Adipocyte (in vitro differentiated cells): ENCODE measurements at regions not wholly inside any gene's neighbourhood (a gene's known extent, or its start where the extent isn't known, plus 50 kb on each side); places are given as distances from the start of the nearest gene placed in this dataset.
"Not testable (repeated sequence)": the region's sequence is repeated elsewhere in the genome, so short reads cannot be mapped to it uniquely, and the experiment has no call there.

ENCODE experiments used
- DNase-seq: peaks from one replicate; pipeline ENCODE4 v3.0.0-alpha.2; 2015; ENCODE audit warnings: low read depth
- H3K27me3 ChIP-seq: replicated peaks from 2 replicates; pipeline ENCODE4 v1.7.0; 2013; ENCODE audit warnings: mild to moderate bottlenecking, low read length, moderate library complexity; ENCODE audit not compliant: control insufficient read depth, insufficient read depth
- H3K36me3 ChIP-seq: 2 replicates; pipeline ENCODE4 v1.7.0; 2013; ENCODE audit warnings: low read length, mild to moderate bottlenecking, moderate library complexity; ENCODE audit not compliant: control insufficient read depth, insufficient read depth, severe bottlenecking
- H3K4me1 ChIP-seq: 2 replicates; pipeline ENCODE4 v1.7.0; 2013; ENCODE audit warnings: mild to moderate bottlenecking, low read length, moderate library complexity; ENCODE audit not compliant: control insufficient read depth, insufficient read depth
- H3K4me3 ChIP-seq: 2 replicates; pipeline ENCODE4 v1.7.0; 2013; ENCODE audit warnings: mild to moderate bottlenecking, low read length, moderate library complexity
- H3K9ac ChIP-seq: 2 replicates; pipeline ENCODE4 v1.7.0; 2013; ENCODE audit warnings: mild to moderate bottlenecking, low read length, moderate library complexity
- H3K9me3 ChIP-seq: 2 replicates; pipeline ENCODE4 v1.7.0; 2013; ENCODE audit warnings: mild to moderate bottlenecking, low read length, moderate library complexity; ENCODE audit not compliant: control insufficient read depth

DNA sequence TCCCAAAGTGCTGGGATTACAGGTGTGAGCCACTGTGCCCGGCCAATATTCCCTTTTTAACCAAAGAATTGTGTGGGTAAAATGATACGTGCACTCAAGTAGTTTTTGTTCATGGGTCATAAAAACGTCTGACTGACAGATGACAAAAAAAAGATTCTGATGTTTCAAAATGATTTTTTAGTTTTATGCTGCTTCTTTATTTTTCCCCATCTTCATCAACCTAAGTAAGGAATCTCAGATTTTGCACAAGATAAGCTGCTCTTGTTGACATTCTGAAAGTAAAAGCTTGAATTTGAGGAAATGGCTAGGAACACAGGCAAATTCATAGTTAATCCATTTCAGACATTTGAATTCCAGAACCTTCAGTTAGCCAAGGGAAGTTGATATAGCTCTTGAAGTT is 526.1 kb upstream of the NRP1 start:
- Histone ChIP-seq H3K4me1 (peaks cover 3% of the 10 kb centered on the region), H3K27me3 (no peaks in the 10 kb centered on the region), H3K9ac (no peak overlapping the region), H3K9me3 (no peaks in the 10 kb centered on the region), H3K36me3 (no peaks in the 10 kb centered on the region), H3K4me3 (no peak overlapping the region)
- DNase-seq = no peak

DNA sequence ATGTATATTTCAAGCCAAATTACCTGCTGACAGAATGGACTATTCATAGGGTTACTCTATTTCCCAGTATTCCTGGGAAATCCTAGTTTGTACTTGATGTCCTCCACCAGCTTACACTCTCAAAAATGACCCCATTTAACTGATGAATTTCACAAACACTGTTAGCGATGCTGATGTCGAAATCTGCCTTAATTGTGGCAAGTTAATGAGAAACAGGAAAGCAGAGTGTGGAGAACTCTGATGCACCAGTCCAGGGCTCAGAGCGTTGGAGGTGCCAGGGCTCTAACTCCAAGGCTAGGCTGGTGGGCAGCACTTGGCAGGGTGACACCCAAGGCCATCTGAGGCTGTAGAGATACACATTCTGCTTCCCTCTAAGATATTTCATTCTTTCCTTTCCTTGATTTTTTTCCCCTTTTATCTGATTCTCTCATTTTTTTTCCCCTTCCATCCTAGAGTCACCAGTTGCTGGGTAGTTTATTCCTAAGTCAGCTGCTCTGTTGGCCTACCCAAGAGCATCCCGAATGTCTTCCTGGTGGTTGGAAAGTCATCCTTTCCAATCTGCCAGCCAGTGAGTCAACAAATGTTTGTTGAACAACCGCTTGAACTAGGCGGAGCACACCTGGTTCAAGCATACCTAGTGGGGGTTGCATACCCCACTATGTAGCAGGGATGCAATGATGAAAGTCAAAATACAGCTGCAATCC is 525.0 kb upstream of the NRP1 start:
- Histone ChIP-seq H3K27me3 (no peaks in the 10 kb centered on the region), H3K9ac (no peak overlapping the region), H3K4me1 (peaks cover 3% of the 10 kb centered on the region), H3K36me3 (no peaks in the 10 kb centered on the region), H3K4me3 (no peak overlapping the region), H3K9me3 (no peaks in the 10 kb centered on the region)
- DNase-seq = peak; percentile 31

DNA sequence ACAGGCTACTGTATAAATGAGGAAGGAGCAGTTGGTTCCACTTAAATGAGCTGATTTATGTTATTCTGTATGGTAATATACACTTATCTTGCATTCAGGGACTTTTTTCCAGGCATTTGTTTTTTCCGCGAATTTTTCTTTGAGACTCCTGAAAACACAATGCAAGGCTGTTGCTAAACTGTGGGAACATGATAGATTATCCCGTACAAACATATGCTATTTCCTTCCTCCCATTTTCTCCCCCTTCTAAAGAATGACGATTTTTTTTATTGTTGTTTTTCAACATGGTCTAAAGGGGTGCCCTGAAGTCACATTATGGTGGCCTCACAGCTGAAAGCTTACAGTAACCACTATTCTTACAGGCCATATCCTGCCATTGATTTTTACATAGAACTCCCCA is 523.9 kb upstream of the NRP1 start:
- Histone ChIP-seq H3K9me3 (no peaks in the 10 kb centered on the region), H3K4me1 (peaks cover 3% of the 10 kb centered on the region), H3K4me3 (no peak overlapping the region), H3K27me3 (no peaks in the 10 kb centered on the region), H3K9ac (no peak overlapping the region), H3K36me3 (no peaks in the 10 kb centered on the region)
- DNase-seq = no peak

DNA sequence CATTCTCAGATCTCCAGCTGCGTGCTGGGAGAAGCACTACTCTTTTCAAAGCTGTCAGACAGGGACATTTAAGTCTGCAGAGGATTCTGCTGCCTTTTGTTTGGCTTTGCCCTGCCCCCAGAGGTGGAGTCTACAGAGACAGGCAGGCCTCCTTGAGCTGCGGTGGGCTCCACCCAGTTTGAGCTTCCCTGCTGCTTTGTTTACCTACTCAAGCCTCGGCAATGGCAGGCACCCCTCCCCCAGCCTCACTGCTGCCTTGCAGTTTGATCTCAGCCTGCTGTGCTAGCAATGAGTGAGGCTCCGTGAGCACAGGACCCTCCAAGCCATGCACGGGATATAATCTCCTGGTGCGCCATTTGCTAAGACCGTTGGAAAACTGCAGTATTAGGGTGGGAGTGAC is 518.8 kb upstream of the NRP1 start:
- H3K4me1 ChIP-seq, H3K9me3 ChIP-seq, H3K4me3 ChIP-seq, DNase-seq, H3K27me3 ChIP-seq, H3K9ac ChIP-seq, H3K36me3 ChIP-seq: not testable (repeated sequence)

- Histone ChIP-seq H3K4me1 (no peaks in the 10 kb centered on the region), H3K4me3 (no peak overlapping the region), H3K9ac (no peak overlapping the region), H3K36me3 (no peaks in the 10 kb centered on the region), H3K27me3 (no peaks in the 10 kb centered on the region), H3K9me3 (peaks cover 4% of the 10 kb centered on the region)
- no peak for DNase-seq
These were observed 508.9 kb upstream of the NRP1 start for GRCh38 chr10:33843379-33843778.

GRCh38 chr10:33841678-33842077 is 507.2 kb upstream of the NRP1 start:
- no peaks in the 10 kb centered on the region for H3K36me3 ChIP-seq
- H3K4me1 ChIP-seq = no peaks in the 10 kb centered on the region
- no peak for DNase-seq
- H3K9ac ChIP-seq = no peak overlapping the region
- no peak overlapping the region for H3K4me3 ChIP-seq
- H3K9me3 ChIP-seq = peaks cover 4% of the 10 kb centered on the region
- peaks cover 11% of the 10 kb centered on the region for H3K27me3 ChIP-seq

- DNase-seq = no peak
- no peak overlapping the region for H3K9ac ChIP-seq
- no peak overlapping the region for H3K4me3 ChIP-seq
- no peaks in the 10 kb centered on the region for H3K36me3 ChIP-seq
- no peaks in the 10 kb centered on the region for H3K4me1 ChIP-seq
- no peaks in the 10 kb centered on the region for H3K9me3 ChIP-seq
- peaks cover 11% of the 10 kb centered on the region for H3K27me3 ChIP-seq
These were observed 504.3 kb upstream of the NRP1 start for GRCh38 chr10:33838731-33839130.

GRCh38 chr10:33837736-33838135 is 503.3 kb upstream of the NRP1 start:
- Histone ChIP-seq H3K36me3 (no peaks in the 10 kb centered on the region), H3K9ac (no peak overlapping the region), H3K4me1 (no peaks in the 10 kb centered on the region), H3K9me3 (no peaks in the 10 kb centered on the region), H3K4me3 (no peak overlapping the region), H3K27me3 (peaks cover 11% of the 10 kb centered on the region)
- DNase-seq = no peak

DNA sequence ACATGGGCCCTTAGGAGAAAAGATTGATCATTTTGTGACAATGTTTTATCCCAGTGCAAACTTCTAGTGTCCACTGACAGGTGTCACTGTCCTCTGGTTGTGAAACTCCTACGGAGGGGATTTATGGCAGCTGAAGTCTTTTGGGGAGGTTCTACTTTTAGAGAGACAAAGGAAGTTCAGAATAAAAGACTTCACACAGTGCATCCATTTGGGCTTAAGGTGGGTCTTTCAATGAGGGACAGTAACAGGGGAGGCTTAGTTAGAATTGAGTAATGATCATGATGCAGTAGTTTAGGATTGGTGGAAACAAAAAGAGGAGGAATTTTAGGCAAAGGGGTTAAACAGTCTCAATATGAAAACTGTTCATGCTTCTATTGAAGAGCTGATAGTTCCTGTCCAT is 501.1 kb upstream of the NRP1 start:
- H3K27me3 ChIP-seq = peaks cover 11% of the 10 kb centered on the region
- H3K4me3 ChIP-seq = no peak overlapping the region
- H3K4me1 ChIP-seq = no peaks in the 10 kb centered on the region
- H3K9me3 ChIP-seq = no peaks in the 10 kb centered on the region
- H3K36me3 ChIP-seq = no peaks in the 10 kb centered on the region
- no peak for DNase-seq
- H3K9ac ChIP-seq = no peak overlapping the region

DNA sequence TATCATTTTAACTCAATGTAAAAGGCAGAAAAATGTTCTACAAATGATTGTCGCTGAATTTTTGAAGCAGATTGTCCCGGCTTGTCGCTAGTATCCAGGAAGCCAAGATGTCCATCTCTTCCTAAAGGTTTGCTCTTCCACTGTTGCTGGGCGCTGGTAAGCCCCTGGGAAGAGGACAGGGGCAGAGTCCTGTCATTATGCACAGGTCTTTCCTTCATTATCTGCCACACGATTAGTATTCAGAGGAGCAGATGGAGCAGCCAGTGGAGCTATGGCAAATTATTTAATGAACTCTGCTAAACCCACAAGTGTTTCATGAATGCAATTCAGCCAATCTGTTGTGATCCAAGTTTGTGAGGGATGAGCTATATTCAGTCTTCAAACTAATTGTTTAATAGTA is 499.1 kb upstream of the NRP1 start:
- H3K9me3 ChIP-seq = no peaks in the 10 kb centered on the region
- H3K27me3 ChIP-seq = peaks cover 11% of the 10 kb centered on the region
- H3K4me1 ChIP-seq = no peaks in the 10 kb centered on the region
- no peak for DNase-seq
- H3K4me3 ChIP-seq = no peak overlapping the region
- H3K9ac ChIP-seq = no peak overlapping the region
- no peaks in the 10 kb centered on the region for H3K36me3 ChIP-seq

GRCh38 chr10:33832124-33832787 is 497.8 kb upstream of the NRP1 start:
- Histone ChIP-seq H3K9ac (no peak overlapping the region), H3K9me3 (no peaks in the 10 kb centered on the region), H3K36me3 (no peaks in the 10 kb centered on the region), H3K4me1 (no peaks in the 10 kb centered on the region), H3K27me3 (peaks cover 4% of the 10 kb centered on the region), H3K4me3 (no peak overlapping the region)
- DNase-seq = no peak

- no peaks in the 10 kb centered on the region for H3K36me3 ChIP-seq
- H3K27me3 ChIP-seq = no peaks in the 10 kb centered on the region
- no peak overlapping the region for H3K9ac ChIP-seq
- H3K4me3 ChIP-seq = no peak overlapping the region
- H3K9me3 ChIP-seq = no peaks in the 10 kb centered on the region
- no peak for DNase-seq
- no peaks in the 10 kb centered on the region for H3K4me1 ChIP-seq
These were observed 497.1 kb upstream of the NRP1 start for GRCh38 chr10:33831591-33831990.
